SIG-M5 treated with dmso at 0.1 percent for 504 hours (cell line): ENCODE measurements at regions not wholly inside any gene's neighbourhood (a gene's known extent, or its start where the extent isn't known, plus 50 kb on each side); places are given as distances from the start of the nearest gene placed in this dataset.

Source experiments
- DNase-seq: peaks from one replicate; lab custom pipeline; 2025; ENCODE audit not compliant: unreplicated experiment; lab: John Stamatoyannopoulos, UW

DNA sequence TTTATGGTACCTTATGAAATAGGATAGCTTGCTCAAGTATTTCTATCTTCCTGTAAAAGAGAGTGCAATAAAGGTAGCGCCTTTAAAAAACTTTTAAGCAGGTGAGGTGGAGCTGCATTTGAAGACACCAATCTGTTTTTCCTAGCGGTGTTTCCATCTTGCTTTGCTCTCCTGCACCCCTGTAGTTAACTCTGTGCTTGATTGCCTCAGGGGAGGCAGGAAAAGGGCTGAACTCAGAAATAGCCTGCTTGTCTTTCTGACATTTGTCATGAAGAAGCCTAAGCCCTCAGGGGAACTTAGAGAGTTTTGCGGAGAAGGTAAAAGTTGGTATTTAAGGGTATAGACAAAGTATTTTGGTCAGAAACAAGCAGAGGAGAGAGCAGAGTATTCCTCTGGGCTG lies 63.0 kb upstream of the TPRG1 start:
- DNase-seq, result no peak

DNA sequence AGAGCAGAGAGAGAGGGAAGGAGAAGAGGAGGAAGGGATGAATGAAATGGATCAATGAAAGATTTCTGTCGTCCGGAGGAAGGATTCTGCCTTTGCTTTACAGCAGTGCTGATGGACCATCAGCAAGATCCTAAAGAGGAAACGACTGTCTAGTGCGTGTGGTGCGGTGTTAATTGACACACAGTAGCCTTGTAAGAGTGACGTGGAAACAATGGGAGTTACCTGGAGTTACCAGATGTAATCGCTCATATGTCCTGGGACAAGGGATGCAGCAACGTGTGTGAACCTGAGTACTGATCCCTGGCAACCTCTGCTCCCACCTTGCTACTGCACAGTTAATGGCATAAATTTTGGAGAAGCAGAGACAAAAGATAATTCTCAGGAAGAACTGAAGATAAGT lies 62.6 kb upstream of the TPRG1 start:
- DNase-seq, result no peak

DNA sequence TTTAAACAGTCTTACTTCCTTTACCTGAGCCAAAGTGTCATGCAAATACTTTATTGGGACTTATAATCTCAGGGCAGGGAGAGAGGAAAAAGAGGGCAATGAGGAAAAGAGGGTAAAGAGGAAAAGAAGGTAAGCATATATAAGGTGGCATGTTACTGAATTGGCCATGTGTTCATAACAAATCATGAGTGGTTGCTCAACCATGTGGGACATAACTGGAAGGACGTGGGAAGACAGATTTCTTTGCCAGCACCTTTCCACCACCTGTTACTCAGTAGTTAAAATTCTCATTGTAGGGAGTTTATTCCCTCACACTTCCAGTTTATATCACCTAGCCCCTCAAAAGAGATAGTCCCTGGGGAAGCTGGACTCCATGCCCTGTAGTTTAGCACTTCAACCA lies 54.7 kb upstream of the TPRG1 start:
- no peak for DNase-seq

DNA sequence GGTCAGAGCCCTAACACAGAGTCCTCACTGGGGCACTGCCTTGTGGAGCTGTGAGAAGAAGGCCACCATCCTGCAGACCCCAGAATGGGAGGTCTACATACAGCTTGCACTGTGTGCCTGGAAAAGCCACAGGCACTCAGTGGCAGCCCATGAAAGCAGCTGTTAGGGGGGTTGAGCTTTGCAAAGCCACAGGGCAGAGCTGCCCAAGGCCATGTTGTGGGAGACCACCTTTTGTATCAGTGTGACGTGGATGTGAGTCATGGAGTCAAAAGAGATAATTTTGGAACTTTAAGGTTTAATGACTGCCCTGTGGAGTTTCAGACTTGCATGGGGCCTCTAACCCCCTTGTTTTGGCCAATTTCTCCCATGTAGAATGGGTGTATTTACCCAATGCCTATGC lies 52.9 kb upstream of the TPRG1 start:
- DNase-seq, result no peak

DNA sequence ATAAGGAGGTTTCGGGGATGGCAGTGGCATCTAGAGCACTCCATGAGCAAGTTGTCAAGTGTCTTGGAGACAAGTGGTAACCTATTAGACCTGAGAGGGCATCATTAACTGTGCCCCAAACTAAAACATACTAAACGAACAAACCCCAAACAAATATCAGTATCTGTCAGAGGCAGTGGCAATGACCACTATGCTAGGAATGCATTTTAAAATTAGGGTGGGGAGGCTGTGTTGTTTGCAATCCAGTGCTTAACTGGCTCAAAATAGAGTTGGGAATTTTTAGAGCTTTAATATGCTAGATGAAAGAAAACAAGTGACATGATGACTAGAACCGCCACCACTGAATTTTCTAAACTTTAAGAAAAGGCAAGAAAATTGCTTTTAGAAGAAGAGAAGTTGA lies 51.8 kb upstream of the TPRG1 start:
- no peak for DNase-seq

DNA sequence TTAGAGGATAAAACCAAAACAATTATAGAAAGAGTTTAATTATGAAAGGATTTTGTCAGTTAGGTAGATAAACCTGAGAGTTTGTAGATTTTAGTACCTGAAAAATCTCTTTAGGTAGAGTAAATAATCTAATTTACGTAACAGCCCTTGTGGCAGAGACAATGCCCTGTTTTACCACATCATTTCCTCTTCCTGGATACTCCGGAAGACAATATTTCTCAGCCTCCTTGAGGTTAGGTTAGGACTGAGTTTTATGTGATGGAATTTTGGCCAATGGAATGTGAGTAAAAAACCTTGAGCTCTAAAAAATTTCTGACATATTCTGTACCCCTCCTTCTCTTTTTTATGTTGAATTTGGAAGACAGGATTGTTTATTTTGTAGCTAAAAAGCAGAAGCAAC lies 50.7 kb upstream of the TPRG1 start:
- DNase-seq, result no peak
